Dedifferentiated amniotic fluid mesenchymal stem cell (primary cell): ENCODE measurements at regions not wholly inside any gene's neighbourhood (a gene's known extent, or its start where the extent isn't known, plus 50 kb on each side); places are given as distances from the start of the nearest gene placed in this dataset.
"Not testable (repeated sequence)": the region's sequence is repeated elsewhere in the genome, so short reads cannot be mapped to it uniquely, and the experiment has no call there.

Source experiments
- DNase-seq: peaks from one replicate; pipeline ENCODE4 v3.0.0-alpha.2; 2016; ENCODE audit errors: extremely low spot score

GRCh38 chr13:73579574-73580274 is 520.9 kb downstream of the KLF5 start:
- DNase-seq: no peak

- no peak for DNase-seq
Measured at GRCh38 chr13:73578251-73578875, 519.6 kb downstream of the KLF5 start.

- no peak for DNase-seq
Measured at GRCh38 chr13:73576291-73576690, 517.5 kb downstream of the KLF5 start.

GRCh38 chr13:73572824-73573223 is 514.0 kb downstream of the KLF5 start:
- DNase-seq: no peak

GRCh38 chr13:73571376-73571775 is 512.6 kb downstream of the KLF5 start:
- no peak for DNase-seq

GRCh38 chr13:73556902-73557301 is 498.1 kb downstream of the KLF5 start:
- no peak for DNase-seq

- no peak for DNase-seq
Measured at GRCh38 chr13:73556128-73556527, 497.3 kb downstream of the KLF5 start.

GRCh38 chr13:73551736-73552135 is 492.9 kb downstream of the KLF5 start:
- no peak for DNase-seq

- DNase-seq: no peak
Measured at GRCh38 chr13:73549717-73550116, 490.9 kb downstream of the KLF5 start.

- DNase-seq: no peak
Measured at GRCh38 chr13:73548449-73548848, 489.6 kb downstream of the KLF5 start.

GRCh38 chr13:73547239-73547638 is 488.4 kb downstream of the KLF5 start:
- DNase-seq: no peak

GRCh38 chr13:73544175-73544574 is 485.4 kb downstream of the KLF5 start:
- DNase-seq: no peak

- no peak for DNase-seq
Measured at GRCh38 chr13:73542446-73542845, 483.6 kb downstream of the KLF5 start.

- no peak for DNase-seq
Measured at GRCh38 chr13:73536865-73537264, 478.1 kb downstream of the KLF5 start.

- no peak for DNase-seq
Measured at GRCh38 chr13:73535341-73535740, 476.5 kb downstream of the KLF5 start.

GRCh38 chr13:73532987-73533510 is 474.2 kb downstream of the KLF5 start:
- DNase-seq: no peak

- no peak for DNase-seq
Measured at GRCh38 chr13:73532582-73532981, 473.8 kb downstream of the KLF5 start.

GRCh38 chr13:73531014-73531413 is 472.2 kb downstream of the KLF5 start:
- DNase-seq: no peak

- DNase-seq: no peak
Measured at GRCh38 chr13:73522937-73523336, 464.1 kb downstream of the KLF5 start.

- DNase-seq: no peak
Measured at GRCh38 chr13:73521985-73522524, 463.2 kb downstream of the KLF5 start.

- DNase-seq: no peak
Measured at GRCh38 chr13:73521290-73521624, 462.5 kb downstream of the KLF5 start.

GRCh38 chr13:73520566-73521289 is 461.9 kb downstream of the KLF5 start:
- DNase-seq: no peak

GRCh38 chr13:73520135-73520534 is 461.3 kb downstream of the KLF5 start:
- DNase-seq: not testable (repeated sequence)
